HuH-7 (cell line): ENCODE measurements at regions not wholly inside any gene's neighbourhood (a gene's known extent, or its start where the extent isn't known, plus 50 kb on each side); places are given as distances from the start of the nearest gene placed in this dataset.
"Not testable (repeated sequence)": the region's sequence is repeated elsewhere in the genome, so short reads cannot be mapped to it uniquely, and the experiment has no call there.

Experiments
- DNase-seq: peaks from one replicate; pipeline ENCODE4 v3.0.0; 2011; ENCODE audit warnings: low spot score

DNA sequence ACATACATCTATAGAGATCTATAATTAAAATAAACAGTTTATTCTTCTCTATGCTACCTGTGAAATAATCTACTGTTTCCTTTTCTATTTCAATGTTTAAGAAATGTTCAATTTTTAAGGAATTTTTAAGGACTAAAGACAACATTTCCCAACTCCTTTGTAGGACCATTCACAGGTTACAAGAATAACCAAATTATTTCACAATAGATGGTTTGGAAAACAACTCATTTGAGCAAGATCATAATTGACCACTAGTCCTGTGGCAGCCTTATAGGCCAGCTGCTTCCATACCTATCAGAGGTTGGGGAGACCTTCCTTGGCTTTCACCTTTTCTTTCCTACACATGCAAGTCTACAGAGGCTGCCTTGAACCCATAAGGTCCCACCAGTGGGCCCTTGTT lies 193.7 kb downstream of the TTC39B start:
- DNase-seq, result no peak

DNA sequence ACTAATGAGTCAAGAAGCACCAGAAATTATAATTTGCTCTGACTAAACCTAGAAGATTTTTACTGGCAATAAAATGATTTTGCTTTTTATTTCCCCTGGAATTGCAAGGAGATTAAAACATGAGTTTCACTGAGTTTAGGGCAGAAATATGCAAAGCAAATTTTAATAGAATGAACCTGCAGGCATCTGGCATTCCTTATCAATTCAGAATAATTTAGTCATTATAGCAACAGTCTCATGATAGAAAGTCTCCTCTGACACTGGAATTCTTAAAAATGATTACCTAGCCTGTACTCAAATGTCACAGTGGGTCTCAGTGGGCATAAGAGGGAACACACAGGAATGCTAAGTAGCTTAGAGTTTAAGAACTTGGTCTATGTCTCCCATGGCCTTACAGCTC lies 195.9 kb downstream of the TTC39B start:
- no peak for DNase-seq

- peak; percentile 8 for DNase-seq
Measured at GRCh38 chr9:15104826-15105420, 194.7 kb upstream of the FREM1 start.

DNA sequence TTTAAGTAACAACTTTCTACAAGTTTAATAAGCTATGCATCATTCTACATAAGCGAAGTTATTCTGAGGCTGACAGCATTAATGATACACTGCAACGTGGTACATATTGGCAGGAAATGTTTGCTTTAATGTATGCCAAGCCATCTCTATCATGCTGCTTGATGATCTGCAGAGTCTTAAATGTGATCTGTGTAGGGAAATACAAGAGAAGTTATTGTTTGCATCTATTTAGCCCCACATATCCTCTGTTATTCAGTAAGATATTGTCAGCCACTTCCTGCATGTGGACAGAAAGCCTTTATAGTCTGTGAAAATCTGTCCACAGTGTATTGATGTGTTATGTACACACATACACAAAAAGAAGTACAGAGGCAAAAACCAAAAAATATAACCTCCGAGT lies 193.1 kb upstream of the FREM1 start:
- no peak for DNase-seq

- no peak for DNase-seq
Measured at GRCh38 chr9:15101095-15101494, 190.9 kb upstream of the FREM1 start.

GRCh38 chr9:15100571-15100970 lies 190.3 kb upstream of the FREM1 start:
- DNase-seq, result no peak

GRCh38 chr9:15096972-15097371 lies 186.7 kb upstream of the FREM1 start:
- DNase-seq, result no peak

DNA sequence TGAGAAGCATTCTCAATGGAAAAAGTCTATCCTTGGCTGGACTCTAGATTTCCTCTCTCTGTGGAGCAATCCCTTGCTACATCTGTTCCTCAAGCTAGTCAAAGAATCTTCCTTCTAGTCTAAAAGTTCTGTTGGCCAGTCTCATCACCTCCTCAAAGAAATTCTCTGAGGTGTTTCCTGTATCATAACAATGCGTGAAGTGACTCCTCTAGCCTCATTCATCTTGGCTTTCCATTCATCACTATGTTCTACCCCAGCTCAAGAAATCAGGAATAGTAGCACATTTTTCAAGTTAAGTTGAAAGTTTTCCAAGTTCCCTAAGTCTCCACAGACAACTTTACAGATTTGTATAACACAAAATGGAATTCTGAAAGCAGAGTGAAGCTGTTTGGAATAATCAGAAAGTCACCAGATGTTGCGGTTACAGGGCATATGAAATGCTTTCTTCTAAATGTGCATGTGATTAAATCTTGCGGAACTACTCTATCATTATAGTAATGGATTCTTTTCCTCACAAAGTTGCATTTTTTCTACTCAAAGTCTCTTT lies 176.6 kb upstream of the FREM1 start:
- no peak for DNase-seq

- DNase-seq, result no peak
Measured at GRCh38 chr9:15086156-15086763, 176.0 kb upstream of the FREM1 start.

GRCh38 chr9:15081021-15081753 lies 171.0 kb upstream of the FREM1 start:
- DNase-seq, result no peak

- no peak for DNase-seq
Measured at GRCh38 chr9:15080401-15080800, 170.2 kb upstream of the FREM1 start.

DNA sequence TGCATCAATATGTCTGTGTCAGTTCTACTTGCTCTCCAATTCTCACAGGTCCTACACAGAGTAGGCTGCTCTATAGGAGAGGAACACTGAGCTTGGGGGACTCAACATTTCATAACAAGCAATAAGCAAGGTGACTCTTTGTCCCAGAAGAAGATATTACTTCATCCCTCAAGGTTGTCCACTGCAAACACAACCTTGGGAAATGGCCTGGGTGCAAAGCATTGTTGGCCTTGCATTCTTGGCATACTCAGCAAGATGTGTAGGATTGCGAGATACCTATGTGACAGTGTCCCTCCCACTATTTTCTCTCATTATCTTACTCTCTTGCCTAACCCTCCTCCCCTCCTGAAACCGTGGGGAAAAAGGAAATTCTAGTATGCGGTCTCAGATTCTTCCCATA lies 169.8 kb upstream of the FREM1 start:
- DNase-seq, result no peak

GRCh38 chr9:15077946-15078729 lies 167.9 kb upstream of the FREM1 start:
- DNase-seq, result no peak

DNA sequence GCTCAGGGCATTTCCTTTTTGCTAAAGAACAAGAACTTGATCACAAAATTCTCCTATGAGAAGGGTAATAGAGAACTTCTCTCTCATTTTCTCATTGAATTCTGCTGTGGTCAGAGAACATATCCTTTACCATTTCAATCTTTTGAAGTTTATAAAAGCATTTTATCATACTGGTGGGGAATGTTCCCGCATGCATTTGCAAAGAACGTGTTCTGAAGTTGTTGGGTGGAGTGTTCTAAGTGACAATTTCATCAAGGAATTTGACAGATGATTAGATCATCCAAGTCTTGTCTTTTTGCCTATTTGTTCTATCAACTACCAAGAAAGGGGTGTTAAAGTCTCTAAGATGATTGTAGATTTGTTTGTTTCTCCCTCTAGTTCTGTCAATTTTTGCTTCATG lies 163.4 kb upstream of the FREM1 start:
- DNase-seq, result no peak

- DNase-seq, result no peak
Measured at GRCh38 chr9:15070716-15071115, 160.5 kb upstream of the FREM1 start.

- DNase-seq, result no peak
Measured at GRCh38 chr9:15069106-15069505, 158.9 kb upstream of the FREM1 start.

- no peak for DNase-seq
Measured at GRCh38 chr9:15068261-15068660, 158.0 kb upstream of the FREM1 start.

DNA sequence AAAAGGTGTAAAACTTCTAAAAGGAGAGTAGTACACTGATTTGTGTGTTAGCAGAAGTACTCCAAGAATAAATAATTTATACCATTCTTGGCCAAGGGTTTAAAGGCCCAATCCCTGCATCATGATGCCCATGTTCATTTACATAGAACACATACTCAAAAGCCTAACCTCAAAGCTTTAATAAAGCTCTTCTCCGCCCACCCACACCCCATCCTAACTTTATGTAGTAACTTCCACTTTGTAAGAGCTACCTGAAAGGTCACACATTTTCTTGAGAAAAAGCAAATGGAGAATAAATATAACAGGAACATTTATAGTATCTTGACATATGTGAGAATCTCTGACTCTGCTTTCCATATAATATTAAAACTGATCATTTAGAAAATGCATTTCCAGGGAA lies 148.8 kb upstream of the FREM1 start:
- no peak for DNase-seq

DNA sequence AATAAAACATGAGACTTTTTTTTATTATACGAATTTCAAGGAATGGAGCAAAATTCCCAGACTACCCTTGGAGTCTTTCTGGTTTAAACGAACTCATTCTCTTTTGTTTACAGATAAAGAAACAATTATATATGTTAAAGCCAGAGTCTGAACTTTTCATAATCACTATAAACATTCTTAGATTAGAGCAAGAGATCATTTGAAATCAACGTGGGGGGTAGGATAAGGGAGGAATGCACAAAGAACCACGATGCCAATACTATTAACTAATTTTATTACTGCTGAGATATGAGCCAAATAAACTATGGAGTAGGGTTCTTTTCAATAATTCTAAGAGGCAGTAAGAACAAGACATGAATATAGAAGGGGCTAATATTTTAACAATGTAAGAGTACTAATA lies 148.0 kb upstream of the FREM1 start:
- DNase-seq, result no peak

GRCh38 chr9:15055284-15055683 lies 145.1 kb upstream of the FREM1 start:
- not testable (repeated sequence) for DNase-seq

- no peak for DNase-seq
Measured at GRCh38 chr9:15048772-15049171, 138.5 kb upstream of the FREM1 start.

DNA sequence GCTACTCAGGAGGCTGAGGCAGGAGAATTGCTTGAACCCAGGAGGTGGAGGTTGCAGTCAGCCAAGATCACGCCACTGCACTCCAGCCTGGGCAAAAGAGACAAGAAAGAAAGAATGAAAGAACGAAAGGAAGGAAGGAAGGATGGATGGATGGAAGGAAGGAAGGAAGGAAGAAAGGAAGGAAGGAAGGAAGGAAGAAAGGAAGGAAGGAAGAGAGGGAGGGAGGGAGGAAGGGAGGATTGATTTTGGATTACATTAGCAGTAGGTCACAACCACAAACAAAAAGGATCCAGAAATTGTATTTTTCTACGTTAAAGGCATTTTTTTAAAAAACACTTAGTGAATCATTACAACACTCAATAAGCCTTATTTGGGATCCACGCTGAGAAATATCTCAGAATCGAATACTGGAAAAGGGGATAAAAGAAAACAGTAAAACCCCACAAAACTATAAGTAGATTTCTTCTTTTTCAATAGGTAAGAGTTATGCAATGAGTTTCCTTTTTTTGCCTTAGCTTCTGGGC lies 136.9 kb upstream of the FREM1 start:
- no peak for DNase-seq
